ENCODE measurements at regions not wholly inside any gene's neighbourhood (a gene's known extent, or its start where the extent isn't known, plus 50 kb on each side); places are given as distances from the start of the nearest gene placed in this dataset.

DNA sequence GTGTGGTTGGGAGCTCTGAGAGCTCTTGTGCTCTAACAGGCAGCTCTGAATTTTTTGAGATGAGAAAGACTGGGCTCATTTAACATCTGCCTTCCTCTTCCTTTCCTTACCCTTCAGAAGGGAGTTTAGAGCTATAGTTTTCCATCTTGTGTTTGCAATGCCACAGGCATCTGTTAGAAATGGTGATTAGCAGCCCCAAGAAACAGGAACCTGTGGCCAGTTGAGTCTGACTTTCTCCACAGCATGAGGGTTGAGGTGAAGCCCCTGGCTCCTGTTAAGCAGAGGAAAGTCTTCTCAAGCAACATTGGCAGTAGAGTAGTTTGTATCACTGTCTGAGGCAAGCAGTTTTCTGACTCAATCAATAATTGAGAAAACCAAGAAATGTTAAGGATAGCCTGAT is 577.4 kb downstream of the ZEB2 start:
- no peak overlapping the region for H3K27ac ChIP-seq
- no peak for TF ChIP-seq ZFX (IDR thresholded peaks at IDR 0.05)
- TF ChIP-seq, protein P1, sequence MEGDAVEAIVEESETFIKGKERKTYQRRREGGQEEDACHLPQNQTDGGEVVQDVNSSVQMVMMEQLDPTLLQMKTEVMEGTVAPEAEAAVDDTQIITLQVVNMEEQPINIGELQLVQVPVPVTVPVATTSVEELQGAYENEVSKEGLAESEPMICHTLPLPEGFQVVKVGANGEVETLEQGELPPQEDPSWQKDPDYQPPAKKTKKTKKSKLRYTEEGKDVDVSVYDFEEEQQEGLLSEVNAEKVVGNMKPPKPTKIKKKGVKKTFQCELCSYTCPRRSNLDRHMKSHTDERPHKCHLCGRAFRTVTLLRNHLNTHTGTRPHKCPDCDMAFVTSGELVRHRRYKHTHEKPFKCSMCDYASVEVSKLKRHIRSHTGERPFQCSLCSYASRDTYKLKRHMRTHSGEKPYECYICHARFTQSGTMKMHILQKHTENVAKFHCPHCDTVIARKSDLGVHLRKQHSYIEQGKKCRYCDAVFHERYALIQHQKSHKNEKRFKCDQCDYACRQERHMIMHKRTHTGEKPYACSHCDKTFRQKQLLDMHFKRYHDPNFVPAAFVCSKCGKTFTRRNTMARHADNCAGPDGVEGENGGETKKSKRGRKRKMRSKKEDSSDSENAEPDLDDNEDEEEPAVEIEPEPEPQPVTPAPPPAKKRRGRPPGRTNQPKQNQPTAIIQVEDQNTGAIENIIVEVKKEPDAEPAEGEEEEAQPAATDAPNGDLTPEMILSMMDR (conservative IDR thresholded peaks at IDR 0.05): no peak

DNA sequence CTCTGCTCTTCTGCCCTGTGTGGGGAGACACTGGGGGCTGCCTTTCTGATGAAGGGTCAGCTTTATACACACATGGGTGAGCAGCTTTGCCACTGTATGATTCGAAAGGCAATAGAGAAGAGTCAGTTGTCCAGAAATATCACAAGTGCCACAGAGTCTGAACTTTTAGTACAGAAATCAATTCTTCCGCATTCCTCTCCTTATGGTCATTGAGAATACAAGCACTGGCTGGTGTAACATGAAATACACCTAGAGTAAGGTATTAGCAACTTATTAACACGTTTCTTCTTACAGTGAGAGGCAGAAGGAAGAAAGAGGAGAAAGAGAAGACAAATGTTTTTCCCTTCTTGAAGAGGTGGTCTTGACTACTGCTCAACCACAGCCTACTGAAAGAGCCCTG is 579.2 kb downstream of the ZEB2 start:
- no peak overlapping the region for H3K27ac ChIP-seq
- no peak for TF ChIP-seq ZFX (IDR thresholded peaks at IDR 0.05)
- TF ChIP-seq, protein P1 (conservative IDR thresholded peaks at IDR 0.05): no peak

DNA sequence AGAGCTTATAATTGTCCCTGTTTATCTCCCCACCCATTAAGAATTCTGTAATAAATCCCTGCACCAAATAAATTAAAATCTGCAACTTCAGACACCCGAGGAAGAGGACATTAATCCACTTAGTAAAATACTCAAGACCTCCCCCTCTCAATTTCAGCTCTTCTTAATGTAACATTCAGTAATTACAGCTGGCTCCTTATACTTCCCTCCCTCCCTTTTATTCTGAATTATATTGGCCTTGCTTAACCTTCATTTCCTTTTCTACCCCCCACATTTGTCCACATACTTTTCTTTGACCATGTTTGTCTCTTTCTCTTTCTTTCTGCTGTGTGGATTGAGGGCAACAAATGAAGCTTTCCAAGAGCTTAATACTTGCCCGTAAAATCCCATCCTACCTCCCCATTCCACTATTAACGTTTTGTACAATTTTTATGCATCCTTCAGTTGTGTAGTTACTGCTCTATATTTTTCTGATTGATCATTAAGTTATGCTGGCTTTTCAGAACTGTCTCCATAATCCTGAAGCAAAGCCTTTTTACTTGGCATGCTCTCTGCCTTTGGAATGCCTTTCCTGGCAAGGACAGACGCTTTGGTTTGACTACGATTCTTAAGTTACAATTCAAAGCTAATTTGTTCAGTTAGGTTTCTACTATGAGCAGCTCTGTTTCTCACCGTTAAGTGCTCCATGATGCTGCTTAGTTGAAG is 580.1 kb downstream of the ZEB2 start:
- TF ChIP-seq, protein P1 (conservative IDR thresholded peaks at IDR 0.05): no peak
- no peak for TF ChIP-seq ZFX (IDR thresholded peaks at IDR 0.05)
- H3K27ac ChIP-seq: no peak overlapping the region

DNA sequence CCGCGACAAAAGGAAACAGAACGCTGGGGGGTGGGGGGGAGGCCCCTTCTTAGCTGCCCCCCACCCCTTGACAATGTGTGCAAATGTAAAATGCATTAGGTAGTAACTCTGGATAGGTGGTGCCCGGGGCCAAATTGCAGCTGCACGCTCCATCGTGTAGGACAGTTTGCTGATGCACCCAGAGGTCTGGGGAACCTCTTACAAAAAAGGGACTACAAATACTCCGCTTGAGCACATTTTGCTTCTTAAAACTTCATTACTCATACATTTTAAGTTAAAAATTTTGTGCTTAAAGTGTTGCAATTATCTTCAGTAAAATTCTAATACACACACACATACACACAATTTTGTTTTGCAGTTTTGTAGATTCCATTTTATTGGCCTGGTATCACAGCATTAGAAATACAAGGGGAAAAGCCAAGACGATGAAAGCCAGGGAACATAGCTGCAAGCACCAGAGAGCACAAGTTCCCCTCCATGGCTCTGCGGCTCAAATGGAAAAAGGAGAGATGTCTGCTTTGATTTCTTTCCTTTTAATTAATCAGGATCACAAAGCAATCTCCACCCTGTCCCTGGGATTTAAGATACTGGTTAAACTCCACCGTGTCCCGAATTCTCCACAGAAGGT is 582.1 kb downstream of the ZEB2 start:
- TF ChIP-seq, protein P1 (conservative IDR thresholded peaks at IDR 0.05): no peak
- TF ChIP-seq ZFX (IDR thresholded peaks at IDR 0.05): no peak
- no peak overlapping the region for H3K27ac ChIP-seq

DNA sequence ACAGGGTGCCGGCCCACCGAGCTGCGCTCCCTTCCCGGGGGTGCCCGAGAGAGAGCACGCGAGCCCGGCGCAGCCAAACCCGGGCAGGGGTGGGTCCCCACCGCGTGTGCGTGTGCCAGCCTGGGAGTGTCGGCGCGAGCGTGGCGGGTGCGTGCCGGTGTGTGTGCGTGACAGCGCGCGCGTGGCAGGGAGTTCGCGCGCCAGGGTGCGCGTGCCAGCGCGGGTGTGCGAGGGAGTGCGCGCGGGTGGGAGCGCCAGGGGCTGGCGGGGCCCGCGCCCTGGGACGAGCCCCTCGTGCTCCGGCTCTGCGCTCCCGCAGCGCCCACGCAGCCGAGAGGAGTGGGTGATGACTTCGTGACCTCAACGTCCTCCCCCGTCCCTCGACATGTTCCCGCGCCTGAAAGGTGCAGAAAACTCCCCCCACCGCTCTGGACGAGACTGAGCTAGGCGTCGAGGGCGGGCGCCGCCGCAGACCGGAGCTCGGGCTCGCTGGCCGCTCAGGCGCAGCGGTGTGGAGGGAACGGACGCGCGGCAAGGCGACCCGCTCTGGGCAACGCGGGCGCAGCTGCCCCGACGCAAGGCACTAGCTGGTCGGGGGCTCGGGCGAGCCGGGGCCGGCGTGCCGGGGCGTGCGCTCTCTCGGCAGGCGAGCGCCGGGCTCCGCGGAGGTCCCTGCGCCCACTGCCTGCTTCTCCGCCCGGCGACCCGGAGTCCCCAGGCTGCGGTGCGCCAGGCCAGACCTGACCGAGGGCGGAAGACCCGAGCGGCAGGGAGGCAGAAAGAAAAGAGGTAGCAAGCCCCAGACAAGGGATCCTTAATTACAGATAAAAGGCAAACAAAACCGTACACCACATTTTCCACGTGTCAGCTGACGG is 582.8 kb downstream of the ZEB2 start:
- TF ChIP-seq, protein P1 (conservative IDR thresholded peaks at IDR 0.05): no peak
- TF ChIP-seq ZFX (IDR thresholded peaks at IDR 0.05): no peak
- no peak overlapping the region for H3K27ac ChIP-seq

DNA sequence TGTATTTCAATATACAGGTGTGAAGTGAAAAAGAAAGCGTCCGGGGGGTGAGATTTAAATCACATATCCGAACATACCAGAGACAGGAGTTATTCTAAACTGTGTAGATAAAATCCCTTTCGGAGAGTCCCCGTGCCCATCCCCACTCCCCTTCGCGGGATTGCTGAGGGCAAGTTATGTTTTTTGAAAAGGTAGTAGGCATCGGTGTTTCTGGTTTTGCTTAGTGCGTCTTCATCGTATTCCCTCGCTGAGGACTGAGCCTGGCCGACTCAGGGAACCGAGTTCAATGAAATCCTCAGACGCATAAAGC is 583.4 kb downstream of the ZEB2 start:
- TF ChIP-seq, protein P1 (conservative IDR thresholded peaks at IDR 0.05): no peak
- no peak for TF ChIP-seq ZFX (IDR thresholded peaks at IDR 0.05)
- no peak overlapping the region for H3K27ac ChIP-seq

DNA sequence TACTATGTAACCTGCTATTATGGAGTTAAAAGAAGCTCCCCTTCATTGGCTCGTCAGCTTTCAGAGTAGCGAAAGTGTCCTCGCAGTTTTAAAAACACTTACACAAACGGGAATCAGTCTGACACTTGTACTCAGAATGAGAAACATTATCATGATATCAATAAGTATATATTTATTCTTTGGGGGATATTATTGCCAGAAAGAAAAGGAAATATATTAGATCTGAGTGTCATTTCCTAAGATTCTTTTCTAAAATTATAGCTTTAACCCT is 584.5 kb downstream of the ZEB2 start:
- TF ChIP-seq, protein P1 (conservative IDR thresholded peaks at IDR 0.05): no peak
- TF ChIP-seq ZFX (IDR thresholded peaks at IDR 0.05): no peak
- H3K27ac ChIP-seq: no peak overlapping the region

All from C4-2B (cell line).